C4-2B (cell line): ENCODE measurements at regions not wholly inside any gene's neighbourhood (a gene's known extent, or its start where the extent isn't known, plus 50 kb on each side); places are given as distances from the start of the nearest gene placed in this dataset.

Experiments used
- H3K27ac ChIP-seq: fragments of 450-650 bp; 2 replicates; pipeline ENCODE4 v1.5.1; 2017
- ZFX ChIP-seq: fragments of 450-650 bp; IDR thresholded peaks from 2 replicates; pipeline ENCODE4 v1.6.1; 2017
- TF ChIP-seq, protein P1 (sequence below): fragments of 450-650 bp; conservative IDR thresholded peaks from 2 replicates; pipeline ENCODE4 v1.5.1; 2017; ENCODE audit warnings: mild to moderate bottlenecking

DNA sequence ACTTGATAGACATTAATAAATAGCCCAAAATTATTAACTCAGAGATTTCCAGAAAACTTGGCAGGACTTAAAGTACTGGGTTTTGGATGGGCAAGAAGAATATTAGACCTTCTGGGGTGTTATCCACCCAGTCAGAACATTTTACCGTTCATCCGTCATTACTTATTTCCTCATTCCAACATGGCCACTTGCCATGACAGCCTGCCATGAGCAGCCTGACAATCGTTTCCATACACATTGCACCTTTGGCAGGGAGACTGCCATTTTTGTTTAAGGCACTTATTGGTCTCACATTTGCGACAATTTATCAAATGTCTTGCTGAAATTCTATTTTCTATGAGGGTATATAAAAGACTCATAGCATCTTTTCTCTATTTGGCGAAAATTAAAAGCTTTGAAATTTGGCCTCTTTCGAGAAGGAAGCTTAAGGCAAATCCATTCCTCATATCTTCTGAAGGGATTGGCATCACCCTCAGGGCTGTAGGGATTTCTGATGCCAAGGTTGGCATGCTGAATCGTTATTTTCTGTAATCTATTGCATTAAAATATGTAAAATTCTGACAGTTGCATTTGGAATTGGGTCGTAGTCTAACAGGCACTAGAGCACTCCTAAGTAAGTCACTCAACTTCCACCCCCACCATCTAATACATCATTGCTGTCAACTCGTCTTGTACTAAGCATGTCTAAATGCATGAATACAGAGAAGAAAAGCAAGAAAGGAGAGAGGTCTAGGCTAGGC is 406.3 kb upstream of the PIK3C3 start:
- no peak overlapping the region for H3K27ac ChIP-seq

DNA sequence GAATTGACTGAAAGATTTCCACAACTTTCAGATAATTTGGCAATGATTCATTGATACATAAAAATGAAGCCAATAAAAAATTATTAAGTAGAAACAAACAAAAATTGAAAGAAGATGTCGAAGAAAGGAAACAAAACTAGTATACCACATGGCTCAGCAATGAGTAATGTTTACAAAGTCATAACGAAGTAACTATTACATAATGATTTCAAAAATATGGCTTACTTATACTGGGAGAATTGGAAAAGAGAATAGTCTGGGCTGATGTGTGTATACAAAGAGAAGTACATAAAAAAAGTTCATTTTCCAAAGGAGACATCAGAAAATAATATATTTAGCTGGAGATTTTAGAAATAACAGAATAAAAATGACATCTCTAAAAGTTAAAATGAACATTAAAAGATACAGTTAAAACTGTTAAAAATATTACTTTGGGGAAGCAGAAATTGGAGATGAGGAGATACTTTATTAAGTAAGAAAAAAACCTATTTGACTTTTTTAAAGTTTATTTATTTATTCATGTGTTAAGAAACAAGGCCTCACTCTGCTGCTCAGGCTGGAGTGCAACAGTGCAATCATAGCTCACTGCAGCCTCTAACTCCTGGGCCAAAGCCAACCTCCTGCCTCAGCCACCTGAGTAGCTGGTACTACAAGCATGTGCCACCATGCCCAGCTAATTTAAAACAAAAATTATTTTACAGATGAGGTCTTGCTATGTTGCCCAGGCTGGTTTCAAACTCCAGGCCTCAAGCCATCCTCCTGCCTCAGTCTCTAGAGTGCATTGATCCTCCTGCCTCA is 409.7 kb upstream of the PIK3C3 start:
- H3K27ac ChIP-seq, result no peak overlapping the region
- TF ChIP-seq ZFX, result no peak
- TF ChIP-seq, protein P1, sequence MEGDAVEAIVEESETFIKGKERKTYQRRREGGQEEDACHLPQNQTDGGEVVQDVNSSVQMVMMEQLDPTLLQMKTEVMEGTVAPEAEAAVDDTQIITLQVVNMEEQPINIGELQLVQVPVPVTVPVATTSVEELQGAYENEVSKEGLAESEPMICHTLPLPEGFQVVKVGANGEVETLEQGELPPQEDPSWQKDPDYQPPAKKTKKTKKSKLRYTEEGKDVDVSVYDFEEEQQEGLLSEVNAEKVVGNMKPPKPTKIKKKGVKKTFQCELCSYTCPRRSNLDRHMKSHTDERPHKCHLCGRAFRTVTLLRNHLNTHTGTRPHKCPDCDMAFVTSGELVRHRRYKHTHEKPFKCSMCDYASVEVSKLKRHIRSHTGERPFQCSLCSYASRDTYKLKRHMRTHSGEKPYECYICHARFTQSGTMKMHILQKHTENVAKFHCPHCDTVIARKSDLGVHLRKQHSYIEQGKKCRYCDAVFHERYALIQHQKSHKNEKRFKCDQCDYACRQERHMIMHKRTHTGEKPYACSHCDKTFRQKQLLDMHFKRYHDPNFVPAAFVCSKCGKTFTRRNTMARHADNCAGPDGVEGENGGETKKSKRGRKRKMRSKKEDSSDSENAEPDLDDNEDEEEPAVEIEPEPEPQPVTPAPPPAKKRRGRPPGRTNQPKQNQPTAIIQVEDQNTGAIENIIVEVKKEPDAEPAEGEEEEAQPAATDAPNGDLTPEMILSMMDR, result no peak

More for the DNA sequence above, 406.3 kb upstream of the PIK3C3 start:
- TF ChIP-seq, protein P1, result no peak
- no peak for TF ChIP-seq ZFX

- TF ChIP-seq, protein P1, result no peak
- no peak for TF ChIP-seq ZFX
- no peak overlapping the region for H3K27ac ChIP-seq
Observed at GRCh38 chr18:41543815-41544214, 411.2 kb upstream of the PIK3C3 start.

DNA sequence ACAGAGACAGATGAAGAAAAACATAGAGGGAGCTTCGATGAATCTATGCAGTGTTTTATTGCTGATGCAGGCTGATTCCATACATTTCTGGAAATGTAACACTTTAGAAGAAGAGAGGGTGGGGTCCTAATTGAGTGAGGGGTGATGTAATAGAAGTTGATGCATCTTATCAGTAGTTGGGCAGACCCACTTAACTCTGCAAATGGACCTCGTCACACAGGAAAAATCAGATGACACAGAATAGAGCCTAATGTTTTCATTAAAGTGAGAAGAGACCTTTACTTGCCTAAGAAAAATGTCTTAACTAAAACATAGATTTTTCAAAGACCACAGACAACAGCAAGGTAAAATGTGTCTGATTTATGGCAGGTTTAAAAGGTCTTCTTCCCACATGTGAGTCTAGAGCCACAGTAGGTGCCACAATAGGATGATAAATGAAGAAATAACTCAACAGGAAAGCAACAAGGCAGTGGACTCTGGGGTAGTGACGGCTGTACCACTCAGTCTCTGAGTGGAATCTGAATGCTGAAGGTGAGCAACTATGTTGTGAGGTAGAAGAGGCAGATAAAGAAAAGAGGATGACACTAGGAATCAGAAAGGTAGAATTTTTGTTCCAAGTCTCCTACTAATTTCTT is 414.7 kb upstream of the PIK3C3 start:
- no peak for TF ChIP-seq ZFX
- TF ChIP-seq, protein P1, result no peak

GRCh38 chr18:41538751-41539150 is 416.3 kb upstream of the PIK3C3 start:
- TF ChIP-seq ZFX, result no peak
- TF ChIP-seq, protein P1, result no peak
- H3K27ac ChIP-seq, result no peak overlapping the region

More for the DNA sequence above, 414.7 kb upstream of the PIK3C3 start:
- no peak overlapping the region for H3K27ac ChIP-seq

DNA sequence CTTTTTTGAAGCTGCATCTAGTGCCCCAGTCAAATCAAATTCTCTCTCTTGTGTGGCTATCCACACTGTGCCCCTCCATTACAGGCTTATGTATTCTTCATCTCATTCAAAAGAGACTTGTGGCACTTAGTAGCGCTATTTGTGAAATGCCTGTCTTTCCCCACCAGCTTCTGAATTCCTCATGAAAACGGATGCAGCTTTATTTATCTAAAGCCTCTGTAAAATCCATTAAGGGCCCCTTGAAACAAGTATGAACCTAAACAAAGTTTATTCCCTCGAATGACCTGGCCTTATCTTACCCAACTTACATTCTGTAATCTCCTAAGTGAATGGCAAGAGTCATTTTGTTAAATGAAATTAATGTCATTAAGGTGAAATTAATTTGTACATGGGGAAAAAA is 417.4 kb upstream of the PIK3C3 start:
- H3K27ac ChIP-seq, result no peak overlapping the region
- no peak for TF ChIP-seq ZFX
- TF ChIP-seq, protein P1, result no peak
